GM12874 (cell line): ENCODE measurements at regions not wholly inside any gene's neighbourhood (a gene's known extent, or its start where the extent isn't known, plus 50 kb on each side); places are given as distances from the start of the nearest gene placed in this dataset.

Source experiments
- TF ChIP-seq, protein P1 (sequence below): IDR thresholded peaks from 2 replicates; pipeline ENCODE4 v1.5.1; 2011; ENCODE audit warnings: low read depth, mild to moderate bottlenecking, control low read depth, low read length, moderate library complexity; ENCODE audit not compliant: insufficient read depth

- TF ChIP-seq, protein P1, sequence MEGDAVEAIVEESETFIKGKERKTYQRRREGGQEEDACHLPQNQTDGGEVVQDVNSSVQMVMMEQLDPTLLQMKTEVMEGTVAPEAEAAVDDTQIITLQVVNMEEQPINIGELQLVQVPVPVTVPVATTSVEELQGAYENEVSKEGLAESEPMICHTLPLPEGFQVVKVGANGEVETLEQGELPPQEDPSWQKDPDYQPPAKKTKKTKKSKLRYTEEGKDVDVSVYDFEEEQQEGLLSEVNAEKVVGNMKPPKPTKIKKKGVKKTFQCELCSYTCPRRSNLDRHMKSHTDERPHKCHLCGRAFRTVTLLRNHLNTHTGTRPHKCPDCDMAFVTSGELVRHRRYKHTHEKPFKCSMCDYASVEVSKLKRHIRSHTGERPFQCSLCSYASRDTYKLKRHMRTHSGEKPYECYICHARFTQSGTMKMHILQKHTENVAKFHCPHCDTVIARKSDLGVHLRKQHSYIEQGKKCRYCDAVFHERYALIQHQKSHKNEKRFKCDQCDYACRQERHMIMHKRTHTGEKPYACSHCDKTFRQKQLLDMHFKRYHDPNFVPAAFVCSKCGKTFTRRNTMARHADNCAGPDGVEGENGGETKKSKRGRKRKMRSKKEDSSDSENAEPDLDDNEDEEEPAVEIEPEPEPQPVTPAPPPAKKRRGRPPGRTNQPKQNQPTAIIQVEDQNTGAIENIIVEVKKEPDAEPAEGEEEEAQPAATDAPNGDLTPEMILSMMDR, result no peak
Observed at GRCh38 chr3:89682556-89682955, 575.1 kb downstream of the EPHA3 start.

DNA sequence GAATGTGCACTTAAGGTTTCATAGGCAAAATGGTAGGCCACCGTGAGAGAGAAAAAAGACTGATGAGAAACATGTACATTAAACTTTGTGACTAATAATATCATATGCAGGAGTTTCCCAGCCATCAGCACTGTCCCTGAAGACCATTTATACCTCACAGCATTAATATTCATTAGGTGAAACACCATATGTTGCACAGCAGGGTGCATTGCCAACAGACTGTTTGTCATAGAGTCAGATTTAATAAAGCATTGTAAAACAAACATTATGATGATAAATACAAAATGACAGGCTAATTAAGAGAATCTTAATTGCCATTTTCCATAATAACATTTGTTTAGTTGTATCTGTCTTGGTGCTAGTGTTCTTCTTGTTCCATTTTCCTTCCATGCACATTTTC lies 578.3 kb downstream of the EPHA3 start:
- TF ChIP-seq, protein P1, result no peak

DNA sequence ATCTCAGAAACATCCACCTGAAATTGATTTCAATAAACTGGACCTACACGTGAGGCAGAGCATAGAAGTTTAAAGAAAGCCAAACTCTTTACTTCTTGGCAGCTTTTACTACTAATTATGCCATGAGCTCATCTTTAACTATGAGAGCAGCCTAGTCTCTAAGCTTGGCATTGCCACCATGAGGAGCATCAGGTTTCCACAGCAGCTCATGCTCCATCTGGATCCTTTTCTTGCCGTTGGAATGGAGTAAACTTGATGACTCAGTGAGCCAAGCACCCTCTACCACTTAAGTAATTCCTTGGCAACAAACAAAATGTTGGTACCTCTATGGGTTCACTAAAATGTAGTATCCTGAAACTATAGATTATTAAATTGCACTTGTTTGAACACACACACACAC lies 583.2 kb downstream of the EPHA3 start:
- TF ChIP-seq, protein P1, result no peak

- TF ChIP-seq, protein P1, result no peak
Observed at GRCh38 chr3:89692601-89693000, 585.2 kb downstream of the EPHA3 start.

GRCh38 chr3:89697321-89697916 lies 590.0 kb downstream of the EPHA3 start:
- TF ChIP-seq, protein P1, result no peak

DNA sequence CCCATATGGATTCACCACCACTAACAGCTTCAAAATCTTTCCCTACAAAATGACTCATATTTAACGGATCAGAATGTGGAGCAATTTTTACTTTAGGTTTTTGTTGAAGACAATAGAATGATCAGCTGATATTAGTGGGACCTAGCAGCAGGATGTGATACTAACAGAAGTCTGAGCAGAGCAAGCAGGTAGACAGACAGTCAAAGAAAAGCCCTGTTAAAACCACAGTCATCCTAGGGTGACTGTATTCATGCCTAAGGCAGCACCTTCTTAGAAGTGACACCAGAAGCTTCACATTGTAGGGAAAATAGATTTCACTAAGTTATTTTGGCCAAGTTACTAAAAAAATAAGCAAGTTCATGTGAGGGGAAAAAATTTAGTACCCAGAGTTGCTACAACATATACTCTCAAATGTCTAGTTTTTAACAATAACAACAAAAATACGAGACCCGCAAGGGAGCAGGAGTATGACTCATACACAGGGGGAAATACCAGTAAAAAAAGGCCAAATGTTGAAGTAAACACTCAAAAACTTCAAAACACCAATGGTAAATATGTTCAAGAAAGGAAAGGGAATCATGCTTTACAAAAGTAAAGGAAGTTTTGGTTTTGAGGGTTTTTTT lies 590.9 kb downstream of the EPHA3 start:
- TF ChIP-seq, protein P1, result no peak

GRCh38 chr3:89699229-89699628 lies 591.8 kb downstream of the EPHA3 start:
- TF ChIP-seq, protein P1, result no peak
